ENCODE measurements at regions not wholly inside any gene's neighbourhood (a gene's known extent, or its start where the extent isn't known, plus 50 kb on each side); places are given as distances from the start of the nearest gene placed in this dataset.

- Histone ChIP-seq H3K4me3 (ENCODE audit: low read depth in 1 of 2, low read length in 2 of 2) (no peak overlapping the region), H3K9me3 (ENCODE audit: insufficient read depth, low read length, severe bottlenecking) (no peaks in the 10 kb centered on the region), H3K9ac (ENCODE audit: low read depth, low read length) (no peak overlapping the region), H3K27me3 (ENCODE audit: insufficient read depth, low read length, poor library complexity) (no peaks in the 10 kb centered on the region), H2AFZ (ENCODE audit: low read depth, low read length) (no peak overlapping the region), H3K79me2 (ENCODE audit: insufficient read depth, low read length) (no peaks in the 10 kb centered on the region), H3K36me3 (ENCODE audit: insufficient read depth, low read length) (no peaks in the 10 kb centered on the region), H3K27ac (ENCODE audit: low read length) (no peak overlapping the region), H3K4me1 (ENCODE audit: insufficient read depth, low read length) (no peaks in the 10 kb centered on the region), H4K20me1 (ENCODE audit: insufficient read depth, low read length) (no peaks in the 10 kb centered on the region), H3K4me2 (ENCODE audit: insufficient read depth, low read length) (no peak overlapping the region)
- DNase-seq (no peak), ATAC-seq (ENCODE audit: insufficient read depth, low read depth) (no peak)
- TF ChIP-seq EZH2 (IDR thresholded peaks at IDR 0.05; ENCODE audit: borderline replicate concordance, low read depth, low read length, severe bottlenecking) (no peak), CTCF (IDR thresholded peaks at IDR 0.05; ENCODE audit: borderline replicate concordance, extremely low read depth, low read length, poor library complexity, severe bottlenecking) (no peak)
These were observed 212.4 kb upstream of the GLI3 start for GRCh38 chr7:42449431-42449830.

GRCh38 chr7:42448901-42449300 is 211.9 kb upstream of the GLI3 start:
- no peaks in the 10 kb centered on the region for H3K9me3 ChIP-seq (ENCODE audit: insufficient read depth, low read length, severe bottlenecking)
- no peak overlapping the region for H3K4me2 ChIP-seq (ENCODE audit: insufficient read depth, low read length)
- no peaks in the 10 kb centered on the region for H3K36me3 ChIP-seq (ENCODE audit: insufficient read depth, low read length)
- no peaks in the 10 kb centered on the region for H3K27me3 ChIP-seq (ENCODE audit: insufficient read depth, low read length, poor library complexity)
- TF ChIP-seq CTCF (IDR thresholded peaks at IDR 0.05; ENCODE audit: borderline replicate concordance, extremely low read depth, low read length, poor library complexity, severe bottlenecking) (no peak), EZH2 (IDR thresholded peaks at IDR 0.05; ENCODE audit: borderline replicate concordance, low read depth, low read length, severe bottlenecking) (no peak)
- H4K20me1 ChIP-seq (ENCODE audit: insufficient read depth, low read length): no peaks in the 10 kb centered on the region
- ATAC-seq (ENCODE audit: insufficient read depth, low read depth) (no peak), DNase-seq (no peak)
- no peak overlapping the region for H3K4me3 ChIP-seq (ENCODE audit: low read depth in 1 of 2, low read length in 2 of 2)
- no peak overlapping the region for H2AFZ ChIP-seq (ENCODE audit: low read depth, low read length)
- no peak overlapping the region for H3K9ac ChIP-seq (ENCODE audit: low read depth, low read length)
- no peaks in the 10 kb centered on the region for H3K79me2 ChIP-seq (ENCODE audit: insufficient read depth, low read length)
- H3K4me1 ChIP-seq (ENCODE audit: insufficient read depth, low read length): no peaks in the 10 kb centered on the region
- H3K27ac ChIP-seq (ENCODE audit: low read length): no peak overlapping the region

- Histone ChIP-seq H3K36me3 (ENCODE audit: insufficient read depth, low read length) (no peaks in the 10 kb centered on the region), H3K4me2 (ENCODE audit: insufficient read depth, low read length) (no peak overlapping the region), H3K4me1 (ENCODE audit: insufficient read depth, low read length) (no peaks in the 10 kb centered on the region), H4K20me1 (ENCODE audit: insufficient read depth, low read length) (no peaks in the 10 kb centered on the region), H3K4me3 (ENCODE audit: low read depth in 1 of 2, low read length in 2 of 2) (no peak overlapping the region), H3K79me2 (ENCODE audit: insufficient read depth, low read length) (no peaks in the 10 kb centered on the region), H3K27me3 (ENCODE audit: insufficient read depth, low read length, poor library complexity) (no peaks in the 10 kb centered on the region), H3K27ac (ENCODE audit: low read length) (no peak overlapping the region), H2AFZ (ENCODE audit: low read depth, low read length) (no peak overlapping the region), H3K9ac (ENCODE audit: low read depth, low read length) (no peak overlapping the region), H3K9me3 (ENCODE audit: insufficient read depth, low read length, severe bottlenecking) (no peaks in the 10 kb centered on the region)
- no peak for TF ChIP-seq EZH2 (IDR thresholded peaks at IDR 0.05; ENCODE audit: borderline replicate concordance, low read depth, low read length, severe bottlenecking)
- no peak for TF ChIP-seq CTCF (IDR thresholded peaks at IDR 0.05; ENCODE audit: borderline replicate concordance, extremely low read depth, low read length, poor library complexity, severe bottlenecking)
- no peak for DNase-seq
- ATAC-seq (ENCODE audit: insufficient read depth, low read depth): no peak
These were observed 208.7 kb upstream of the GLI3 start for GRCh38 chr7:42445691-42446090.

- Histone ChIP-seq H3K4me3 (ENCODE audit: low read depth in 1 of 2, low read length in 2 of 2) (no peak overlapping the region), H3K4me2 (ENCODE audit: insufficient read depth, low read length) (no peak overlapping the region), H2AFZ (ENCODE audit: low read depth, low read length) (no peak overlapping the region), H3K79me2 (ENCODE audit: insufficient read depth, low read length) (no peaks in the 10 kb centered on the region), H3K27me3 (ENCODE audit: insufficient read depth, low read length, poor library complexity) (no peaks in the 10 kb centered on the region), H3K9ac (ENCODE audit: low read depth, low read length) (no peak overlapping the region), H3K27ac (ENCODE audit: low read length) (no peak overlapping the region), H3K9me3 (ENCODE audit: insufficient read depth, low read length, severe bottlenecking) (no peaks in the 10 kb centered on the region), H3K4me1 (ENCODE audit: insufficient read depth, low read length) (no peaks in the 10 kb centered on the region), H3K36me3 (ENCODE audit: insufficient read depth, low read length) (no peaks in the 10 kb centered on the region), H4K20me1 (ENCODE audit: insufficient read depth, low read length) (no peaks in the 10 kb centered on the region)
- DNase-seq (no peak), ATAC-seq (ENCODE audit: insufficient read depth, low read depth) (no peak)
- no peak for TF ChIP-seq EZH2 (IDR thresholded peaks at IDR 0.05; ENCODE audit: borderline replicate concordance, low read depth, low read length, severe bottlenecking)
- no peak for TF ChIP-seq CTCF (IDR thresholded peaks at IDR 0.05; ENCODE audit: borderline replicate concordance, extremely low read depth, low read length, poor library complexity, severe bottlenecking)
These were observed 203.9 kb upstream of the GLI3 start for GRCh38 chr7:42440951-42441350.

Measured in DND-41 (cell line).